T47D (cell line): ENCODE measurements at regions not wholly inside any gene's neighbourhood (a gene's known extent, or its start where the extent isn't known, plus 50 kb on each side); places are given as distances from the start of the nearest gene placed in this dataset.

Experiments
- DNase-seq, 2 experiments: peaks; one replicate each; pipeline versions ENCODE4 v3.0.0 to v3.0.0-alpha.2; 2011 to 2012; ENCODE audit warnings: low read depth in 1 of 2, low spot score in 1 of 2
- JUND ChIP-seq: IDR thresholded peaks from 2 replicates; pipeline ENCODE4 v1.6.1; 2012; ENCODE audit warnings: low read depth
- in situ Hi-C: cut with HindIII; loops from 2 replicates; pipeline ENCODE4 v1.10.0; 2016; ENCODE audit warnings: low sequenced_read_pairs, low pct_unique_long_range_greater_than_20kb

DNA sequence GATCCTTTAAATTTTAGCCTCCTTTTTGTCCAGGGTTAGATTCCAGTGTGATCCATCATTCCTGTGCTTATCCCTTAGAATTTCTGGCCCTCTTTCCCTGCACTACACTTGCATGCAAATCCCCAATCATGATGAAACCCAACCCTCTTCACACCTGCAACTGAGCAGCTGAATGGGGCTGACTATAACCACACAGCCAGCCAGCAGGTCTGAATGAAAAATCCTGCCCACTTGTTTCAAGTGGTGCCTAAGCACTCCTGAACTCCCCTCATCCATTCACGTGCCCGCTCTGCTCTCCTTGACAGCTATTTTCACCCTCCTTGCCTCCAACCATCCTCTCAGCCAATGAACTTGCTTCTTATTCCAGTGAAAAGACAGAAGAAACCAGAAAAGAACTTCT is 80.5 kb upstream of the AFF3 start:
- no peak for DNase-seq
- in situ Hi-C loops, result no loop called here
- TF ChIP-seq JUND, result no peak

- in situ Hi-C loops, result no loop called here
- DNase-seq, result no peak
- no peak for TF ChIP-seq JUND
Measured at GRCh38 chr2:100218552-100218951, 76.2 kb upstream of the AFF3 start.

DNA sequence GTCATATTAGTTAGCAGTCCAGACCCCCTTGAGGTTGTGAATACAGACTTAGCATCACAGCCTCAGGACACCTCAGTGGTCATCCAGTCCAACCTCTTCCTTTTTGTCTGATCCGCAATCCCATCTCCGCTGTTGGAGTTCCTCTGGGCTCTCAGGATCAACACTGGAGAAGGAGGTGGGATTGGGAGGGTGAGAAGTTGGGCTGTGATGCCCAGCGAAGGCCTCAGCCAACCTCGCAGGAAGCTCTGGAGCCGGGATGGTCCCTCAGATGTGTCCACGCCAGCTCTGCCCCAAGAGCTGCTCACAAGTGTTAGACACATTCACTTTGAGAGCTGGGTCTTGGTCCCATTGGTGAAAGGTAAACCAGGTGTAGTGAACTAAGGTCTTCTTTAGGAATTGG is 74.9 kb upstream of the AFF3 start:
- TF ChIP-seq JUND, result no peak
- in situ Hi-C loops, result no loop called here
- no peak for DNase-seq

DNA sequence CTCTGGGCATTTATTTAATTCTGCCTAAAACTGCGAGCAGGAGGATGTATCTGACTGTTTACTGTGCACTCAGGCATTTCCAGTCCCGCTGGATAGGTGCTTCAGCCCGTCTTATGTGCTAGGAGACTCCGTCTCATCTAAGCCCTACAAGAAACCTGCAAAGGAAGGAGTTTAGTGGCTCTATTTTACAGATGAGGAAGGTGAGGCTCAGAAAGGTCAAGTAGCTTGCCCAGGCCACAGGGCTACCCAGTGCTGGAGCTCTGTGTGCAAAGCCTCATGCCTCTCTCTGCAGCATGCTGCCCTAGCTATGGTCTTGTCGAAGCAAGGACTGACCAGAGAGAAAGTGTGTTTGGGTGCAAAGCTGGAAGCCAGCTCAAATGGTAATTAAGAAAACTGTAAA is 73.6 kb upstream of the AFF3 start:
- in situ Hi-C loops, result no loop called here
- no peak for DNase-seq
- TF ChIP-seq JUND, result no peak

GRCh38 chr2:100215371-100215770 is 73.0 kb upstream of the AFF3 start:
- no peak for DNase-seq

DNA sequence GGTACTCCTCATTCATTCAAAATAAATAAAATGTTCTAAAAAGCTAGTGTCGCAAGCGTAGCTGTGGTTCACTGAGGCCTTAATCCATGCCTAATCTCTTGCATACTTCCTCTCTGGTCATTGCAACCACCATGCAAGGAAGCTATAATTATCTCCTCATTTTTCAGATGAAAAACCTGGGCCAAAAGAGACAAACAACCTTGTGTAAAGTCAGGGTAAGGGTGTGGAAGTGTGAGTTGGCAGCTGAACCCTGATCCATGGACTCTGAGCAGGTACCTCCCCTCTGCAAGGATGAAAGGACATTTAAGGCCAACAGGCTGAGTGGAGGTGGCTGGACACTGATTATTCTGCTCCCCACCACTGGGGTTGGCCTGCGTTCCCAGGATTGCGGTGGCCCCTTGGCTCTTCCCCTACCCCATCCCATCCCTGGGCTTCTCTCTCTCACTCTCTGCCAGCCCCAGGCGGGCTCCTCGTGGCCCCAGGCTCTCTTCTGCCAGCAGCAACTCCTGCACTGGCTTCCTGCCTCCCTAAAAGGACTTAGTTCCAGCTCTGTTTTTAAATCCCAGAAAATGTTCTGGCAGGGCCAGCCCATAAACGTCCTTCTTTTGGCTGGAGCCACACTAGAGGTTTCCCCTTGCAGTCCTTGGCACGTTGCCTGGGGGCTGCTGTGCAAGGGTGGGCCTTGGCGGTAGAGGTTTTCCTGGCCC is 72.0 kb upstream of the AFF3 start:
- no peak for TF ChIP-seq JUND
- no peak for DNase-seq
- in situ Hi-C loops, result no loop called here

More at GRCh38 chr2:100215371-100215770, 73.0 kb upstream of the AFF3 start:
- in situ Hi-C loops, result no loop called here
- no peak for TF ChIP-seq JUND

- DNase-seq, result no peak
- in situ Hi-C loops, result no loop called here
- TF ChIP-seq JUND, result no peak
Measured at GRCh38 chr2:100213595-100213994, 71.2 kb upstream of the AFF3 start.

- TF ChIP-seq JUND, result no peak
- no peak for DNase-seq
- in situ Hi-C loops, result no loop called here
Measured at GRCh38 chr2:100212850-100213249, 70.5 kb upstream of the AFF3 start.

DNA sequence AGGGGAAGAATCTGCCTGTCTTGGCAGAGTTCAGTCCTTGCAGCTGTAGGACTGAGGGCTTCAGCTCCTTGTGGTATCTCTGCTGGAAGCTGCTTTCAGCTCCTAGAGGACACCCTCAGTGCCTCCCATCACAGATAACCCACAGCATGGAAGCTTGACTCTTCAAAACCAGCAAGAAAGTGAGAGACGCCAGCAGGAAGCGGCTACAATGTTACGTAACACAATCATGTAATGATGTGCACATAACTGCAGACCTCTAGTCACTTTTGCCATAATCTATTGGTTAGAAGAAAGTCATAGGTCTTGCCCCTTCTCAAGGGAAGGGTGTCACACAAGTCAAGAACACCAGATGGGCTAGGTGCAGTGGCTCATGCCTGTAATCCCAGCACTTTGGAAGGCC is 69.1 kb upstream of the AFF3 start:
- no peak for TF ChIP-seq JUND
- in situ Hi-C loops, result no loop called here
- no peak for DNase-seq

GRCh38 chr2:100208141-100208770 is 65.9 kb upstream of the AFF3 start:
- in situ Hi-C loops, result no loop called here
- TF ChIP-seq JUND, result no peak

GRCh38 chr2:100207411-100207885 is 65.1 kb upstream of the AFF3 start:
- DNase-seq, result no peak
- TF ChIP-seq JUND, result no peak
- in situ Hi-C loops, result no loop called here

More at GRCh38 chr2:100208141-100208770, 65.9 kb upstream of the AFF3 start:
- DNase-seq, result peak in 1 of 2 experiments; percentile 12

- TF ChIP-seq JUND, result no peak
- in situ Hi-C loops, result no loop called here
- DNase-seq, result no peak
Measured at GRCh38 chr2:100206731-100207255, 64.4 kb upstream of the AFF3 start.

GRCh38 chr2:100205174-100205573 is 62.8 kb upstream of the AFF3 start:
- no peak for TF ChIP-seq JUND
- in situ Hi-C loops, result no loop called here
- no peak for DNase-seq
